ENCODE measurements at regions not wholly inside any gene's neighbourhood (a gene's known extent, or its start where the extent isn't known, plus 50 kb on each side); places are given as distances from the start of the nearest gene placed in this dataset.

GRCh38 chr11:29959488-29959887, 57.3 kb downstream of the KCNA4 start:
- FAIRE-seq: no peak

GRCh38 chr11:29957431-29957830, 59.4 kb downstream of the KCNA4 start:
- no peak for FAIRE-seq

- FAIRE-seq: no peak
Observed at GRCh38 chr11:29956076-29956556, 60.7 kb downstream of the KCNA4 start.

GRCh38 chr11:29943347-29943746, 73.5 kb downstream of the KCNA4 start:
- no peak for FAIRE-seq

- FAIRE-seq: no peak
Observed at GRCh38 chr11:29937526-29937925, 79.3 kb downstream of the KCNA4 start.

- no peak for FAIRE-seq
Observed at GRCh38 chr11:29934115-29934638, 82.7 kb downstream of the KCNA4 start.

GRCh38 chr11:29916040-29916439, 100.8 kb downstream of the KCNA4 start:
- FAIRE-seq: no peak

- FAIRE-seq: no peak
Observed at GRCh38 chr11:29914203-29914930, 102.5 kb downstream of the KCNA4 start.

GRCh38 chr11:29913352-29913751, 103.5 kb downstream of the KCNA4 start:
- FAIRE-seq: no peak

- no peak for FAIRE-seq
Observed at GRCh38 chr11:29900382-29900781, 116.4 kb downstream of the KCNA4 start.

GRCh38 chr11:29879560-29879959, 137.3 kb downstream of the KCNA4 start:
- no peak for FAIRE-seq

- FAIRE-seq: no peak
Observed at GRCh38 chr11:29876192-29876591, 140.6 kb downstream of the KCNA4 start.

GRCh38 chr11:29847219-29847618, 169.6 kb downstream of the KCNA4 start:
- no peak for FAIRE-seq

GRCh38 chr11:29844701-29845379, 172.0 kb downstream of the KCNA4 start:
- FAIRE-seq: no peak

- no peak for FAIRE-seq
Observed at GRCh38 chr11:29844031-29844430, 172.8 kb downstream of the KCNA4 start.

- no peak for FAIRE-seq
Observed at GRCh38 chr11:29842061-29842460, 174.8 kb downstream of the KCNA4 start.

- FAIRE-seq: no peak
Observed at GRCh38 chr11:29826878-29827277, 190.0 kb downstream of the KCNA4 start.

- FAIRE-seq: no peak
Observed at GRCh38 chr11:29816359-29816758, 200.5 kb downstream of the KCNA4 start.

- no peak for FAIRE-seq
Observed at GRCh38 chr11:29809121-29809520, 207.7 kb downstream of the KCNA4 start.

- no peak for FAIRE-seq
Observed at GRCh38 chr11:29802522-29802921, 214.3 kb downstream of the KCNA4 start.

GRCh38 chr11:29801561-29801960, 215.3 kb downstream of the KCNA4 start:
- no peak for FAIRE-seq

GRCh38 chr11:29786092-29786491, 230.7 kb downstream of the KCNA4 start:
- FAIRE-seq: no peak

- FAIRE-seq: no peak
Observed at GRCh38 chr11:29783506-29783905, 233.3 kb downstream of the KCNA4 start.

GRCh38 chr11:29782447-29782846, 234.4 kb downstream of the KCNA4 start:
- no peak for FAIRE-seq

Data from islet of Langerhans (tissue), 1 donor.